Peyer's patch (tissue), 4 donors: ENCODE measurements at regions not wholly inside any gene's neighbourhood (a gene's known extent, or its start where the extent isn't known, plus 50 kb on each side); places are given as distances from the start of the nearest gene placed in this dataset.

Experiments used
- CTCF ChIP-seq, 6 experiments: fragments of 450-650 bp in 4 of 6; fragments of 200-600 bp in 2 of 6; sonication (generic) in 1 of 6; IDR thresholded peaks; one replicate each; pipeline ENCODE4 v1.5.1; 2017 to 2019; ENCODE audit warnings: antibody characterized with exemption in 6 of 6, mild to moderate bottlenecking in 3 of 6, moderate library complexity in 1 of 6
- POLR2A ChIP-seq, 2 donors: fragments of 450-650 bp; IDR thresholded peaks; one replicate each; pipeline ENCODE4 v1.5.1; 2017; ENCODE audit warnings: antibody characterized with exemption in 2 of 2, mild to moderate bottlenecking in 2 of 2, moderate library complexity in 2 of 2

GRCh38 chr22:47228767-47229166 lies 466.3 kb downstream of the TBC1D22A start:
- TF ChIP-seq POLR2A (IDR thresholded peaks at IDR 0.05), result no peak
- TF ChIP-seq CTCF (IDR thresholded peaks at IDR 0.05), result no peak
